H9 (cell line): ENCODE measurements at regions not wholly inside any gene's neighbourhood (a gene's known extent, or its start where the extent isn't known, plus 50 kb on each side); places are given as distances from the start of the nearest gene placed in this dataset.

Experiments used
- DNase-seq: peaks from one replicate; pipeline ENCODE4 v3.0.0-alpha.2; 2017
- H2AFZ ChIP-seq: one replicate; pipeline ENCODE4 v1.6.1; 2013; ENCODE audit warnings: mild to moderate bottlenecking, low read length, control low read depth, moderate library complexity
- H2AK5ac ChIP-seq: 2 replicates; pipeline ENCODE4 v1.6.1; 2013; ENCODE audit warnings: low read length, control low read depth, mixed read lengths; ENCODE audit not compliant: insufficient read length
- H2BK120ac ChIP-seq: one replicate; pipeline ENCODE4 v1.6.1; 2013; ENCODE audit warnings: low read depth, mild to moderate bottlenecking, low read length, control low read depth, inconsistent platforms; ENCODE audit not compliant: poor library complexity, severe bottlenecking
- H2BK12ac ChIP-seq: 2 replicates; pipeline ENCODE4 v1.6.1; 2013; ENCODE audit warnings: low read length, control low read depth, mixed read lengths, low read depth; ENCODE audit not compliant: insufficient read length
- H2BK15ac ChIP-seq: 2 replicates; pipeline ENCODE4 v1.6.1; 2013; ENCODE audit warnings: low read depth, low read length, control low read depth
- H2BK20ac ChIP-seq: one replicate; pipeline ENCODE4 v1.6.1; 2013; ENCODE audit warnings: low read depth, mild to moderate bottlenecking, low read length, control low read depth, inconsistent platforms; ENCODE audit not compliant: poor library complexity, severe bottlenecking
- H2BK5ac ChIP-seq: 2 replicates; pipeline ENCODE4 v1.6.1; 2013; ENCODE audit warnings: low read length, control low read depth, mixed read lengths; ENCODE audit not compliant: insufficient read length
- H3K14ac ChIP-seq: 2 replicates; pipeline ENCODE4 v1.6.1; 2013; ENCODE audit warnings: low read length, control low read depth; ENCODE audit not compliant: insufficient read depth
- H3K18ac ChIP-seq: 2 replicates; pipeline ENCODE4 v1.6.1; 2013; ENCODE audit warnings: low read depth, mild to moderate bottlenecking, mixed read lengths, low read length, control low read depth; ENCODE audit not compliant: insufficient read length
- H3K23ac ChIP-seq: 2 replicates; pipeline ENCODE4 v1.6.1; 2013; ENCODE audit warnings: low read length, control low read depth, mixed read lengths, low read depth; ENCODE audit not compliant: insufficient read length
- H3K23me2 ChIP-seq: 2 replicates; pipeline ENCODE4 v1.6.1; 2013; ENCODE audit warnings: low read depth, mild to moderate bottlenecking, mixed read lengths, low read length, control low read depth; ENCODE audit not compliant: insufficient read length, poor library complexity, severe bottlenecking
- H3K27ac ChIP-seq: 2 replicates; pipeline ENCODE4 v1.5.1; 2013; ENCODE audit warnings: low read length, control low read depth, mixed read lengths, low read depth; ENCODE audit not compliant: insufficient read length
- H3K27me3 ChIP-seq: 2 replicates; pipeline ENCODE4 v1.6.1; 2013; ENCODE audit warnings: low read length, control low read depth, inconsistent platforms; ENCODE audit not compliant: insufficient read depth
- H3K4ac ChIP-seq: 2 replicates; pipeline ENCODE4 v1.6.1; 2013; ENCODE audit warnings: low read depth, mild to moderate bottlenecking, control low read depth, inconsistent platforms, low read length, moderate library complexity
- H3K4me1 ChIP-seq: 2 replicates; pipeline ENCODE4 v1.6.1; 2013; ENCODE audit warnings: low read length, control low read depth, inconsistent platforms; ENCODE audit not compliant: insufficient read depth
- H3K4me2 ChIP-seq: 2 replicates; pipeline ENCODE4 v1.6.1; 2013; ENCODE audit warnings: low read length, control low read depth, mixed read lengths; ENCODE audit not compliant: insufficient read length, insufficient read depth
- H3K56ac ChIP-seq: 2 replicates; pipeline ENCODE4 v1.6.1; 2013; ENCODE audit warnings: low read depth, mild to moderate bottlenecking, mixed read lengths, low read length, control low read depth; ENCODE audit not compliant: insufficient read length
- H3K79me1 ChIP-seq: 2 replicates; pipeline ENCODE4 v1.6.1; 2013; ENCODE audit warnings: low read depth, mild to moderate bottlenecking, moderate library complexity, low read length, control low read depth, inconsistent platforms; ENCODE audit not compliant: insufficient read depth, poor library complexity, severe bottlenecking
- H3K79me2 ChIP-seq: 2 replicates; pipeline ENCODE4 v1.6.1; 2013; ENCODE audit warnings: low read length, control low read depth, inconsistent platforms; ENCODE audit not compliant: insufficient read depth
- H3K9ac ChIP-seq: 2 replicates; pipeline ENCODE4 v1.6.1; 2013; ENCODE audit warnings: low read length, control low read depth, mixed read lengths; ENCODE audit not compliant: insufficient read length; ENCODE audit errors: extremely low read depth
- H3K9me3 ChIP-seq: one replicate; pipeline ENCODE4 v1.6.1; 2013; ENCODE audit warnings: low read depth, low read length, inconsistent platforms; ENCODE audit not compliant: control insufficient read depth
- H3T11ph ChIP-seq: one replicate; pipeline ENCODE4 v1.6.1; 2013; ENCODE audit warnings: mild to moderate bottlenecking, low read length, control low read depth, inconsistent platforms
- H4K20me1 ChIP-seq: one replicate; pipeline ENCODE4 v1.6.1; 2013; ENCODE audit not compliant: control insufficient read depth, insufficient read length, insufficient read depth
- H4K5ac ChIP-seq: 2 replicates; pipeline ENCODE4 v1.6.1; 2013; ENCODE audit warnings: low read depth, mild to moderate bottlenecking, mixed read lengths, low read length, control low read depth; ENCODE audit not compliant: insufficient read length
- H4K8ac ChIP-seq: replicated peaks from 2 replicates; pipeline ENCODE4 v1.6.1; 2013; ENCODE audit warnings: low read length, control low read depth, mixed read lengths, low read depth; ENCODE audit not compliant: insufficient read length
- H4K91ac ChIP-seq: 2 replicates; pipeline ENCODE4 v1.6.1; 2013; ENCODE audit warnings: low read depth, mild to moderate bottlenecking, moderate library complexity, mixed read lengths, low read length, control low read depth; ENCODE audit not compliant: insufficient read length
- H3K27ac Mint-ChIP-seq, 3 experiments: 2 replicates in 2 of 3; 3 replicates in 1 of 3; pipeline ENCODE4 v1.8.0; 2020 to 2021; ENCODE audit warnings: mixed read lengths in 3 of 3, mild to moderate bottlenecking in 1 of 3, moderate library complexity in 1 of 3
- H3K27me3 Mint-ChIP-seq: 2 replicates; pipeline ENCODE4 v1.8.0; 2021; ENCODE audit warnings: low read depth, mild to moderate bottlenecking, moderate library complexity, mixed read lengths
- H3K36me3 Mint-ChIP-seq, 3 experiments: 2 replicates in 2 of 3; 3 replicates in 1 of 3; pipeline ENCODE4 v1.8.0; 2020 to 2021; ENCODE audit warnings: low read depth in 3 of 3, mixed read lengths in 3 of 3; ENCODE audit not compliant: insufficient read depth in 1 of 3
- H3K4me1 Mint-ChIP-seq, 2 experiments: 2 replicates each; pipeline ENCODE4 v1.8.0; 2020; ENCODE audit warnings: mixed read lengths in 2 of 2
- H3K4me3 Mint-ChIP-seq, 2 experiments: 2 replicates in 1 of 2; 3 replicates in 1 of 2; pipeline ENCODE4 v1.8.0; 2020 to 2021; ENCODE audit warnings: mild to moderate bottlenecking in 2 of 2, mixed read lengths in 2 of 2, moderate library complexity in 1 of 2
- H3K9me3 Mint-ChIP-seq, 2 experiments: 2 replicates in 1 of 2; 3 replicates in 1 of 2; pipeline ENCODE4 v1.8.0; 2020; ENCODE audit warnings: mild to moderate bottlenecking in 2 of 2, mixed read lengths in 2 of 2, moderate library complexity in 1 of 2
- CTCF ChIP-seq: fragments of 200-600 bp; sonication (generic); conservative IDR thresholded peaks from 3 replicates; pipeline ENCODE4 v1.8.0; 2021; ENCODE audit warnings: antibody characterized with exemption, mild to moderate bottlenecking
- WGBS: extraction: QIAGEN DNeasy Blood & Tissue Kit; methylation state at CpG from one replicate; pipeline ENCODE4 v1.1.7; 2013; ENCODE audit warnings: missing lambda C conversion rate, low lambda C conversion rate, mixed read lengths; ENCODE audit not compliant: insufficient read length; ENCODE audit errors: extremely low coverage; 5-methylcytosine and 5-hydroxymethylcytosine counted together

GRCh38 chr4:38365748-38366310 is 298.2 kb upstream of the KLF3 start:
- Histone ChIP-seq H3K18ac (no peak overlapping the region), H3T11ph (no peak overlapping the region), H3K23ac (no peak overlapping the region), H3K79me1 (no peaks in the 10 kb centered on the region), H2BK12ac (no peak overlapping the region), H2AFZ (no peak overlapping the region), H3K27me3 (no peaks in the 10 kb centered on the region), H4K5ac (no peak overlapping the region), H3K9ac (no peak overlapping the region), H4K20me1 (no peaks in the 10 kb centered on the region), H2BK120ac (no peak overlapping the region), H3K79me2 (no peaks in the 10 kb centered on the region), H2BK20ac (no peak overlapping the region), H3K23me2 (no peaks in the 10 kb centered on the region), H3K56ac (no peak overlapping the region), H2BK15ac (no peak overlapping the region), H2AK5ac (no peak overlapping the region), H3K4ac (no peak overlapping the region), H4K91ac (no peak overlapping the region), H3K4me1 (no peaks in the 10 kb centered on the region), H3K4me2 (no peak overlapping the region), H3K9me3 (no peaks in the 10 kb centered on the region), H2BK5ac (no peak overlapping the region), H3K27ac (no peak overlapping the region), H3K14ac (no peak overlapping the region), H4K8ac (no peak overlapping the region)
- peak overlapping the region in 1 of 3 experiments; percentile 69; a peak in 1 of 7 replicates for H3K27ac Mint-ChIP-seq
- H3K36me3 Mint-ChIP-seq: no peaks in the 10 kb centered on the region
- peaks cover 0 to 4% of the 10 kb centered on the region in 2 experiments; a peak in 1 of 4 replicates for H3K4me1 Mint-ChIP-seq
- TF ChIP-seq CTCF: no peak
- no peak overlapping the region for H3K4me3 Mint-ChIP-seq
- no peak for DNase-seq
- H3K27me3 Mint-ChIP-seq: no peaks in the 10 kb centered on the region; the same call in 1 of the 2 replicates
- H3K9me3 Mint-ChIP-seq: peaks cover 0 to 4% of the 10 kb centered on the region in 2 experiments; a peak in 2 of 5 replicates
- no CpG with 5 or more reads among the region's 8 CpGs for WGBS
